Testis (tissue), 2 donors: ENCODE measurements at regions not wholly inside any gene's neighbourhood (a gene's known extent, or its start where the extent isn't known, plus 50 kb on each side); places are given as distances from the start of the nearest gene placed in this dataset.

Experiments
- DNase-seq: peaks from one replicate; pipeline ENCODE4 v3.0.0-alpha.2; 2019
- H3K27ac ChIP-seq, 2 donors: fragments of 200-600 bp; sonication (generic); one replicate each; pipeline ENCODE4 v1.5.1; 2019
- H3K27me3 ChIP-seq: fragments of 200-600 bp; sonication (generic); one replicate; pipeline ENCODE4 v1.5.1; 2019
- H3K36me3 ChIP-seq: fragments of 200-600 bp; sonication (generic); one replicate; pipeline ENCODE4 v1.5.1; 2017; ENCODE audit warnings: low read depth; ENCODE audit errors: missing control alignments
- H3K4me1 ChIP-seq: fragments of 200-600 bp; sonication (generic); one replicate; pipeline ENCODE4 v1.5.1; 2019
- H3K4me3 ChIP-seq, 2 donors: fragments of 200-600 bp; sonication (generic); one replicate each; pipeline ENCODE4 v1.5.1; 2017 to 2019
- H3K9me3 ChIP-seq: fragments of 200-600 bp; sonication (generic); one replicate; pipeline ENCODE4 v1.5.1; 2017
- POLR2A ChIP-seq: fragments of 450-650 bp; IDR thresholded peaks from one replicate; pipeline ENCODE4 v1.6.1; 2017; ENCODE audit warnings: antibody characterized with exemption, mild to moderate bottlenecking, moderate library complexity
- WGBS, 2 donors: methylation state at CpG; one replicate each; pipeline ENCODE4 v1.1.5; 2018; 5-methylcytosine and 5-hydroxymethylcytosine counted together
- intact Hi-C: fragments of 100-400 bp; cut with DNase I; formaldehyde crosslinking; loops from one replicate; pipeline ENCODE4 v1.15.1; 2023; ENCODE audit warnings: low total_unique reads
- TF ChIP-seq, protein P1 (sequence below), 3 experiments: fragments of 450-650 bp in 2 of 3; fragments of 200-600 bp in 1 of 3; sonication (generic) in 1 of 3; IDR thresholded peaks; one replicate each; pipeline ENCODE4 v1.5.1; 2016 to 2019; ENCODE audit warnings: antibody characterized with exemption in 3 of 3, mild to moderate bottlenecking in 2 of 3, moderate library complexity in 1 of 3

DNA sequence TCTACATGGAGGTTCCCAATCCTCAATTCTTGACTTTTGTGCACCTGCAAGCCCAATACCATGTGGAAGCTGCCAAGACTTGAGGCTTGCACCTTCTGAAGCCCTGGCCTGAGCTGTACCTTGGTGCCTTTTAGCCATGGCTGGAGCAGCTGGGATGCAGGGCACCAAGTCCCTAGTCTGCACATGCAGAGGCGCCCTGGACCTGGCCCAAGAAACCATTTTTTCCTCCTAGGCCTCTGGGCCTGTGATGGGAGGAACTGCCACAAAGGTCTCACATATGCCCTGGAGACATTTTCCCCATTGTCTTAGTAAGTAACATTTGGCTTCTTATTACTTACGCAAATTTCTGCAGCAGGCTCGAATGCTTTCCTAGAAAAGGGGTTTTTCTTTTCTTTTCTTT, 431.9 kb upstream of the ANO5 start:
- H3K27ac ChIP-seq: no peak overlapping the region
- H3K36me3 ChIP-seq: no peaks in the 10 kb centered on the region
- TF ChIP-seq POLR2A: no peak
- TF ChIP-seq, protein P1, sequence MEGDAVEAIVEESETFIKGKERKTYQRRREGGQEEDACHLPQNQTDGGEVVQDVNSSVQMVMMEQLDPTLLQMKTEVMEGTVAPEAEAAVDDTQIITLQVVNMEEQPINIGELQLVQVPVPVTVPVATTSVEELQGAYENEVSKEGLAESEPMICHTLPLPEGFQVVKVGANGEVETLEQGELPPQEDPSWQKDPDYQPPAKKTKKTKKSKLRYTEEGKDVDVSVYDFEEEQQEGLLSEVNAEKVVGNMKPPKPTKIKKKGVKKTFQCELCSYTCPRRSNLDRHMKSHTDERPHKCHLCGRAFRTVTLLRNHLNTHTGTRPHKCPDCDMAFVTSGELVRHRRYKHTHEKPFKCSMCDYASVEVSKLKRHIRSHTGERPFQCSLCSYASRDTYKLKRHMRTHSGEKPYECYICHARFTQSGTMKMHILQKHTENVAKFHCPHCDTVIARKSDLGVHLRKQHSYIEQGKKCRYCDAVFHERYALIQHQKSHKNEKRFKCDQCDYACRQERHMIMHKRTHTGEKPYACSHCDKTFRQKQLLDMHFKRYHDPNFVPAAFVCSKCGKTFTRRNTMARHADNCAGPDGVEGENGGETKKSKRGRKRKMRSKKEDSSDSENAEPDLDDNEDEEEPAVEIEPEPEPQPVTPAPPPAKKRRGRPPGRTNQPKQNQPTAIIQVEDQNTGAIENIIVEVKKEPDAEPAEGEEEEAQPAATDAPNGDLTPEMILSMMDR (IDR thresholded peaks at IDR 0.05): no peak
- intact Hi-C loops: no loop called here
- H3K27me3 ChIP-seq: no peaks in the 10 kb centered on the region
- no peaks in the 10 kb centered on the region for H3K4me1 ChIP-seq
- 84 to 98% methylated on average over 3 of the region's 3 CpGs for WGBS, 2 donors
- no peak overlapping the region for H3K4me3 ChIP-seq
- DNase-seq: no peak
- H3K9me3 ChIP-seq: no peaks in the 10 kb centered on the region

DNA sequence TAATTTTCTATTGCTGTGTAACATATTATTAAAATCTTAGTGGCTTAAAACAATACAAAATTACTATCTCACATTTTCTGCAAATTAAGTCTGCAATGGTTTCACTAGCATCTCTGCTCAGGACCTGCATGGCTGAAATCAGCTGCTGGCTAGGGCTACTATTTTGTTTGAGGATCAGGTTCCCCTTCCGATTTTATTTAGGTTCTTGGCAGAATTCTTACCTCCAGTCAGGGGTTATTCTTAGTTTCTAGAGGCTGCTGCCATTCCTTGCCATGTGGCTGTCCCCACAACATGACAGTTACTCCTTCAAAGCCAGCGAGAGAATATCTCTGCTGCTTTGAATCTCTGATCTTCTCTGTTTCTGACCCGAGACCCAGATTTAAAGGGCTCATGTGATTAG, 424.5 kb upstream of the ANO5 start:
- Histone ChIP-seq H3K27me3 (no peaks in the 10 kb centered on the region), H3K9me3 (no peaks in the 10 kb centered on the region), H3K27ac (no peak overlapping the region), H3K4me3 (no peak overlapping the region), H3K4me1 (no peaks in the 10 kb centered on the region), H3K36me3 (no peaks in the 10 kb centered on the region)
- intact Hi-C loops: no loop called here
- no peak for DNase-seq
- 85 to 87% methylated on average over 3 of the region's 3 CpGs for WGBS, 2 donors
- no peak for TF ChIP-seq POLR2A
- TF ChIP-seq, protein P1 (IDR thresholded peaks at IDR 0.05): no peak

DNA sequence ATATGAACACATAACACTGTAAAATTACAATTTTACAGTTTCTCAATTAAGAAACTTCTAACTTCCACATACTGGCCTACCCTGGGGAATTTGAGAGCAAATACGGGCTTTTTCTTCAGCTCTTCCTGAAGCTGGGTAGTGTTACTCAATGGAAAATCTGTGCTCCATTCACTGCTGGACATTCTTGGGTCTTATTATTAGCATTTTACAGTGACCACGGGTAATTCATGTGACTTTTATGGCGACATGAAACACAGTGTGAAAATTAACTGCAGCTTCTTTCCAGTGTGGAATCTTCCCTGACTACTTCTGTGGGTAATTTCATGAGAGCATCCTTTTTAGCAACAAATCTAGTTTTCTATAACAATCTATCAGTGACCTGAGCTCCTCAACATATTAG, 423.7 kb upstream of the ANO5 start:
- H3K36me3 ChIP-seq: no peaks in the 10 kb centered on the region
- no peaks in the 10 kb centered on the region for H3K27me3 ChIP-seq
- TF ChIP-seq, protein P1 (IDR thresholded peaks at IDR 0.05): no peak
- no peak for TF ChIP-seq POLR2A
- H3K9me3 ChIP-seq: no peaks in the 10 kb centered on the region
- no peak overlapping the region for H3K27ac ChIP-seq
- DNase-seq: no peak
- no peak overlapping the region for H3K4me3 ChIP-seq
- intact Hi-C loops: no loop called here
- no peaks in the 10 kb centered on the region for H3K4me1 ChIP-seq
- WGBS, 2 donors: 66 to 73% methylated on average over 3 of the region's 3 CpGs

DNA sequence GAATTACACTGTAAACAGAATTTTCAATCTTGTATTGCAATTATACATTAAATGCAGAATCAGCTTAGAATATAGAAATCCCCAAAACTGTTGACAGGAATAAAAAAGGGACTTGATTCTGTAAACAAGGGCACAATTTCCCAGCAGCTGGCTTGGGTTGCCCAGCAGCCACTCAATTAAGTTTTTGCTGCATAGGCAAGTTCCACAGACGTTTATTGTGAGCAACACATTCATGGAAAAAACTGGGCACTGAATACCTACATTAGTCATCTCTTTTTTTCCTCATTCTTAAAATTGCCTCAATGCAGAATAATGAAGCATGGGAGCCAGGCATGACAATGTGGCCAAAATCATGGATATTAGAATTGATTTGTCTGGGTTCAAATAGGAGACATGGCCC, 421.8 kb upstream of the ANO5 start:
- Histone ChIP-seq H3K9me3 (no peaks in the 10 kb centered on the region), H3K27me3 (no peaks in the 10 kb centered on the region), H3K36me3 (no peaks in the 10 kb centered on the region), H3K4me3 (no peak overlapping the region), H3K4me1 (no peaks in the 10 kb centered on the region), H3K27ac (no peak overlapping the region)
- intact Hi-C loops: no loop called here
- no peak for DNase-seq
- WGBS, 2 donors: 50 to 62% methylated on average over 1 of the region's 1 CpG
- TF ChIP-seq, protein P1 (IDR thresholded peaks at IDR 0.05): no peak

DNA sequence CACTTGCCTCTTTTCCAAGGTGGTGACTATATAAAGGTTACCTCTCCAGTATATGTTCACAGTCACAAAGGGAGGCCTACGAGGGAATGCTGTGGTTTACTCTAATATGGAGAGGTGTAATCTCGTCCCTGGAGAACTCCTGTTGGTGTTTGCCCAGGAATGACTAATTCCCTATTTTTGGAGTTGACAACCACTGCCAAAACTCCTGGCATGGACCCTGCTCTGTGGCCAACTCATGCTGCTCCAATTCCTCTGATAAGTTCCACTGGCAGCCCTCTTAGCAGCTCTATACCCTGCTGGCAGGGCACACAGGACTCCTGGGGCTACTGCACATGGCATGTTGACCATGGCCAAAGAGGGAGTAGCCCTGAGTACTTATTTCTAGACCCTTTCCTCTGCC, 418.7 kb upstream of the ANO5 start:
- Histone ChIP-seq H3K27ac (no peak overlapping the region), H3K4me3 (no peak overlapping the region), H3K9me3 (no peaks in the 10 kb centered on the region), H3K4me1 (no peaks in the 10 kb centered on the region), H3K27me3 (no peaks in the 10 kb centered on the region), H3K36me3 (no peaks in the 10 kb centered on the region)
- intact Hi-C loops: no loop called here
- TF ChIP-seq, protein P1 (IDR thresholded peaks at IDR 0.05): no peak
- no peak for TF ChIP-seq POLR2A
- DNase-seq: no peak
- WGBS, 2 donors: 84 to 86% methylated on average over 2 of the region's 2 CpGs
